Mesenchymal stem cell (in vitro differentiated cells and primary cell): ENCODE measurements at regions not wholly inside any gene's neighbourhood (a gene's known extent, or its start where the extent isn't known, plus 50 kb on each side); places are given as distances from the start of the nearest gene placed in this dataset.

Experiments
- DNase-seq: peaks from one replicate; pipeline ENCODE4 v3.0.0-alpha.2; 2013
- H2AFZ ChIP-seq: one replicate; pipeline ENCODE4 v1.6.1; 2013; ENCODE audit warnings: low read depth, mild to moderate bottlenecking, control low read depth, inconsistent platforms, low read length, moderate library complexity
- H2AK5ac ChIP-seq: 2 replicates; pipeline ENCODE4 v1.6.1; 2013; ENCODE audit warnings: low read length, moderate library complexity, mild to moderate bottlenecking, inconsistent platforms; ENCODE audit not compliant: severe bottlenecking
- H2BK120ac ChIP-seq: one replicate; pipeline ENCODE4 v1.6.1; 2013; ENCODE audit warnings: low read depth, mild to moderate bottlenecking, inconsistent platforms, low read length, moderate library complexity
- H2BK12ac ChIP-seq, 2 experiments: one replicate each; pipeline ENCODE4 v1.6.1; 2013; ENCODE audit warnings: inconsistent platforms in 2 of 2, low read length in 2 of 2, mild to moderate bottlenecking in 2 of 2, moderate library complexity in 2 of 2, control low read depth in 1 of 2
- H2BK15ac ChIP-seq: one replicate; pipeline ENCODE4 v1.6.1; 2013; ENCODE audit warnings: mild to moderate bottlenecking, low read depth, inconsistent platforms; ENCODE audit not compliant: poor library complexity, severe bottlenecking
- H2BK5ac ChIP-seq: 2 replicates; pipeline ENCODE4 v1.6.1; 2013; ENCODE audit warnings: low read depth, mild to moderate bottlenecking, low read length, control low read depth, inconsistent platforms; ENCODE audit not compliant: poor library complexity, severe bottlenecking
- H3K14ac ChIP-seq, 2 experiments: one replicate each; pipeline ENCODE4 v1.6.1; 2013; ENCODE audit warnings: inconsistent platforms in 2 of 2, low read length in 2 of 2, control low read depth in 1 of 2, mild to moderate bottlenecking in 1 of 2, moderate library complexity in 1 of 2
- H3K18ac ChIP-seq, 2 experiments: one replicate each; pipeline ENCODE4 v1.6.1; 2013; ENCODE audit warnings: inconsistent platforms in 2 of 2, low read length in 2 of 2, control low read depth in 1 of 2, low read depth in 1 of 2, mild to moderate bottlenecking in 1 of 2
- H3K23ac ChIP-seq, 2 experiments: one replicate each; pipeline ENCODE4 v1.6.1; 2013; ENCODE audit warnings: inconsistent platforms in 2 of 2, low read length in 2 of 2, mild to moderate bottlenecking in 2 of 2, moderate library complexity in 2 of 2, control low read depth in 1 of 2
- H3K27ac ChIP-seq: 2 replicates; pipeline ENCODE4 v1.5.1; 2013; ENCODE audit warnings: mild to moderate bottlenecking, moderate library complexity, low read length, control low read depth, inconsistent platforms; ENCODE audit not compliant: poor library complexity, severe bottlenecking
- H3K27me3 ChIP-seq, 2 experiments: 2 replicates each; pipeline versions ENCODE4 v1.6.1 to v1.7.0; 2013; ENCODE audit warnings: low read length in 2 of 2, mild to moderate bottlenecking in 2 of 2, moderate library complexity in 2 of 2, control low read depth in 1 of 2, inconsistent platforms in 1 of 2; ENCODE audit not compliant: control insufficient read depth in 1 of 2, insufficient read depth in 1 of 2
- H3K36me3 ChIP-seq, 2 experiments: 2 replicates each; pipeline versions ENCODE4 v1.6.1 to v1.7.0; 2013; ENCODE audit warnings: low read length in 2 of 2, control low read depth in 1 of 2, inconsistent platforms in 1 of 2, low read depth in 1 of 2, mild to moderate bottlenecking in 1 of 2; ENCODE audit not compliant: insufficient read depth in 2 of 2, control insufficient read depth in 1 of 2
- H3K4ac ChIP-seq, 2 experiments: one replicate each; pipeline ENCODE4 v1.6.1; 2013; ENCODE audit warnings: inconsistent platforms in 2 of 2, low read length in 2 of 2, mild to moderate bottlenecking in 2 of 2, moderate library complexity in 2 of 2, control low read depth in 1 of 2, low read depth in 1 of 2
- H3K4me1 ChIP-seq: 2 replicates; pipeline ENCODE4 v1.6.1; 2013; ENCODE audit warnings: low read depth, low read length, control low read depth; ENCODE audit not compliant: control insufficient read depth, insufficient read depth
- H3K4me2 ChIP-seq: 2 replicates; pipeline ENCODE4 v1.6.1; 2013; ENCODE audit warnings: low read length, mild to moderate bottlenecking, inconsistent platforms; ENCODE audit not compliant: poor library complexity, severe bottlenecking
- H3K4me3 ChIP-seq, 2 experiments: 2 replicates each; pipeline versions ENCODE4 v1.5.1 to v1.7.0; 2013; ENCODE audit warnings: low read length in 2 of 2, mild to moderate bottlenecking in 2 of 2, control low read depth in 1 of 2, low read depth in 1 of 2; ENCODE audit not compliant: insufficient read depth in 1 of 2
- H3K79me1 ChIP-seq: replicated peaks from 2 replicates; pipeline ENCODE4 v1.6.1; 2013; ENCODE audit warnings: mild to moderate bottlenecking, control low read depth, low read length, inconsistent platforms; ENCODE audit not compliant: poor library complexity, severe bottlenecking
- H3K9ac ChIP-seq: 2 replicates; pipeline ENCODE4 v1.7.0; 2013; ENCODE audit warnings: mild to moderate bottlenecking, low read length, moderate library complexity
- H3K9me3 ChIP-seq: 2 replicates; pipeline ENCODE4 v1.7.0; 2013; ENCODE audit warnings: mild to moderate bottlenecking, low read length; ENCODE audit not compliant: control insufficient read depth
- H4K8ac ChIP-seq: one replicate; pipeline ENCODE4 v1.6.1; 2013; ENCODE audit warnings: inconsistent platforms, mild to moderate bottlenecking, low read length, moderate library complexity
- H4K91ac ChIP-seq: one replicate; pipeline ENCODE4 v1.6.1; 2013; ENCODE audit warnings: mild to moderate bottlenecking, low read length, inconsistent platforms
- WGBS: methylation state at CpG from one replicate; pipeline ENCODE4 v1.1.7; 2013; ENCODE audit warnings: mixed read lengths; 5-methylcytosine and 5-hydroxymethylcytosine counted together

- H3K79me1 ChIP-seq: no peaks in the 10 kb centered on the region
- no peak overlapping the region for H3K4me2 ChIP-seq
- no peak overlapping the region for H3K14ac ChIP-seq
- no peak overlapping the region for H3K9ac ChIP-seq
- no peak for DNase-seq
- H3K36me3 ChIP-seq: no peaks in the 10 kb centered on the region
- H2AFZ ChIP-seq: no peak overlapping the region
- no peaks in the 10 kb centered on the region for H3K4me1 ChIP-seq
- H3K9me3 ChIP-seq: peaks cover 48% of the 10 kb centered on the region
- H3K4ac ChIP-seq: no peak overlapping the region
- H4K8ac ChIP-seq: no peak overlapping the region
- no peak overlapping the region for H4K91ac ChIP-seq
- H3K27me3 ChIP-seq: no peaks in the 10 kb centered on the region
- no peak overlapping the region for H3K23ac ChIP-seq
- no peak overlapping the region for H2BK12ac ChIP-seq
- no peak overlapping the region for H3K4me3 ChIP-seq
- no peak overlapping the region for H2AK5ac ChIP-seq
- no peak overlapping the region for H3K18ac ChIP-seq
- H2BK15ac ChIP-seq: no peak overlapping the region
- no peak overlapping the region for H2BK5ac ChIP-seq
- no peak overlapping the region for H3K27ac ChIP-seq
- H2BK120ac ChIP-seq: no peak overlapping the region
- 93% methylated on average over 3 of the region's 5 CpGs for WGBS
These were observed 529.3 kb upstream of the LRRTM4 start for GRCh38 chr2:78051480-78051879.

- no peak overlapping the region for H3K23ac ChIP-seq
- H3K14ac ChIP-seq: no peak overlapping the region
- H3K9ac ChIP-seq: no peak overlapping the region
- H3K9me3 ChIP-seq: peaks cover 22% of the 10 kb centered on the region
- no peak overlapping the region for H2BK120ac ChIP-seq
- no peak overlapping the region for H3K4me3 ChIP-seq
- H3K36me3 ChIP-seq: no peaks in the 10 kb centered on the region
- H3K27ac ChIP-seq: no peak overlapping the region
- H2BK5ac ChIP-seq: no peak overlapping the region
- no peak overlapping the region for H4K91ac ChIP-seq
- no peak overlapping the region for H3K4ac ChIP-seq
- H2AK5ac ChIP-seq: no peak overlapping the region
- H2BK12ac ChIP-seq: no peak overlapping the region
- H2AFZ ChIP-seq: no peak overlapping the region
- no peak overlapping the region for H4K8ac ChIP-seq
- DNase-seq: no peak
- H3K4me1 ChIP-seq: no peaks in the 10 kb centered on the region
- H3K18ac ChIP-seq: no peak overlapping the region
- H2BK15ac ChIP-seq: no peak overlapping the region
- no peak overlapping the region for H3K4me2 ChIP-seq
- no peaks in the 10 kb centered on the region for H3K27me3 ChIP-seq
- no peaks in the 10 kb centered on the region for H3K79me1 ChIP-seq
These were observed 534.8 kb upstream of the LRRTM4 start for GRCh38 chr2:78056976-78057375.

GRCh38 chr2:78061301-78061700 is 539.1 kb upstream of the LRRTM4 start:
- Histone ChIP-seq H2BK12ac (no peak overlapping the region), H4K91ac (no peak overlapping the region), H3K4me1 (no peaks in the 10 kb centered on the region), H3K79me1 (no peaks in the 10 kb centered on the region), H2BK120ac (no peak overlapping the region), H2AK5ac (no peak overlapping the region), H3K18ac (no peak overlapping the region), H4K8ac (no peak overlapping the region), H3K36me3 (no peaks in the 10 kb centered on the region), H3K4me2 (no peak overlapping the region), H3K4me3 (no peak overlapping the region), H2AFZ (no peak overlapping the region), H3K9me3 (peaks cover 10% of the 10 kb centered on the region), H3K14ac (no peak overlapping the region), H3K27ac (no peak overlapping the region), H3K9ac (no peak overlapping the region), H2BK15ac (no peak overlapping the region), H3K27me3 (no peaks in the 10 kb centered on the region), H3K4ac (no peak overlapping the region), H2BK5ac (no peak overlapping the region), H3K23ac (no peak overlapping the region)
- WGBS: 88% methylated on average over 2 of the region's 2 CpGs
- DNase-seq: no peak

- Histone ChIP-seq H4K91ac (no peak overlapping the region), H3K23ac (no peak overlapping the region), H3K4ac (no peak overlapping the region), H3K27ac (no peak overlapping the region), H2BK12ac (no peak overlapping the region), H2AK5ac (no peak overlapping the region), H2AFZ (no peak overlapping the region), H2BK15ac (no peak overlapping the region), H3K4me2 (no peak overlapping the region), H3K4me3 (no peak overlapping the region), H4K8ac (no peak overlapping the region), H3K18ac (no peak overlapping the region), H3K9ac (no peak overlapping the region), H3K9me3 (peaks cover 10% of the 10 kb centered on the region), H3K27me3 (no peaks in the 10 kb centered on the region), H3K14ac (no peak overlapping the region), H2BK5ac (no peak overlapping the region), H2BK120ac (no peak overlapping the region), H3K79me1 (no peaks in the 10 kb centered on the region), H3K4me1 (no peaks in the 10 kb centered on the region), H3K36me3 (no peaks in the 10 kb centered on the region)
- DNase-seq: no peak
- WGBS: 89% methylated on average over 5 of the region's 5 CpGs
These were observed 539.6 kb upstream of the LRRTM4 start for GRCh38 chr2:78061732-78062131.
